ENCODE measurements at regions not wholly inside any gene's neighbourhood (a gene's known extent, or its start where the extent isn't known, plus 50 kb on each side); places are given as distances from the start of the nearest gene placed in this dataset.

- TF ChIP-seq POLR2A (IDR thresholded peaks at IDR 0.05; ENCODE audit: low read length) (no peak), GATA1 (IDR thresholded peaks at IDR 0.05; ENCODE audit: low read depth, low read length) (no peak)
These were observed 764.7 kb downstream of the SATB2 start for GRCh38 chr2:198692907-198693510.
